ENCODE measurements at regions not wholly inside any gene's neighbourhood (a gene's known extent, or its start where the extent isn't known, plus 50 kb on each side); places are given as distances from the start of the nearest gene placed in this dataset.

GRCh38 chr13:29713839-29714238 is 118.4 kb upstream of the SLC7A1 start:
- DNase-seq, result peak; percentile 43

DNA sequence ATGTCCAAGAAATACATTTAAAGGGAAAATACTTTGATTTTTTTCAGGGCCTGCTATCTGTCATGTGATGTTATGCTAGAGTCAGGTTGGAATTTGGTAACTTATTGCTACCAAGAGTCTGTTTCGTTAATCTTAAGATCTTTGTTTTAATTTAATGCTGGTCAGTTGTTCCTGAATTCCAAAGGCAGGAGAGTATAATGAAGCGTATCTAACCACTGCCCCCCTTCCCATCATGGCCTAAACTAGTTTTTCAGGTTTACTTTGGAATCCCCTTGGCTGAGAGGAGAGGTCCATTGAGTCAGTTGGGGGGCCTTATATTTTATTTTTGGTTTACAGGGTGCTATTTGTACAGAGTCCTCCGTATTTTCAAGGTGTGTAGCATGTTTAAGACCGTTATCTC is 116.3 kb upstream of the SLC7A1 start:
- DNase-seq, result no peak

GRCh38 chr13:29710511-29710910 is 115.0 kb upstream of the SLC7A1 start:
- no peak for DNase-seq

GRCh38 chr13:29709407-29710069 is 114.0 kb upstream of the SLC7A1 start:
- no peak for DNase-seq

GRCh38 chr13:29707876-29708543 is 112.5 kb upstream of the SLC7A1 start:
- DNase-seq, result peak; percentile 73

- no peak for DNase-seq
Observed at GRCh38 chr13:29706923-29707322, 111.4 kb upstream of the SLC7A1 start.

- DNase-seq, result no peak
Observed at GRCh38 chr13:29704648-29705047, 109.2 kb upstream of the SLC7A1 start.

GRCh38 chr13:29703421-29703820 is 107.9 kb upstream of the SLC7A1 start:
- DNase-seq, result no peak

- peak; percentile 75 for DNase-seq
Observed at GRCh38 chr13:29702912-29703351, 107.4 kb upstream of the SLC7A1 start.

- DNase-seq, result no peak
Observed at GRCh38 chr13:29698106-29698505, 102.6 kb upstream of the SLC7A1 start.

DNA sequence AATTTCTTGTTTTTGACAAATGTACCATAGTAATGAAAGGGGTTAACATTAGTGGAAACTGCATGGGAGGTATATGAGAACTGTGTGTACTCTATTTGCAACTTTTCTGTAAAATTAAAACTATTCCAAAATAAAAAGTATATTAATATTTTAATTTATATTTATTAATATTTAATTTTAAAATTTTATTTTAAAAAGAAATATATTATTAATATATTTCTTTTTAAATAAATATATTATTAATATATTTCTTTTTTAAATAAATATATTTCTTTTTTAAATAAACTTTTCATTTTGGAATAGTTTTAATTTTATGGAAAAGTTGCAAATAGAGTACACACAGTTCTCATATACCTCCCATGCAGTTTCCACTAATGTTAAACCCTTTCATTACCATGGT is 101.1 kb upstream of the SLC7A1 start:
- no peak for DNase-seq

GRCh38 chr13:29693275-29693945 is 97.9 kb upstream of the SLC7A1 start:
- no peak for DNase-seq

DNA sequence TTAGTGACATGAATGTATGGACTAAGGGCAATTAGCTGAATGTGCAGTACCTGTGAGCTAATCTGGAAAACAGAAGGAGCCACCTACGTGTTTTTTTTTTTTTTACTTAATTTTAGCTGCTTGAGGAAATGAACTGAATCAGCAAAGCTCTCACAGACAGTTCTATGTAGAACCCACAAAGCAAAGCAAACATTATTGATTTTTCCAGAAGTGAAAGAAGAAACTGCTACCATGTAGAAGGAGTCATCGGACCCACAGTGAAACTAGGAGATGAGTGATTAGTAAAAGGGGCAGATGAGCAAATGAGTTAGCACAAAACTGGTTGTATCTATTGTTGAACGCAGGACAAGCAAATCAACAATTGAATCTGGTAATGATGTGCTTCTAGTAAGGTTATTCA is 94.1 kb upstream of the SLC7A1 start:
- DNase-seq, result no peak

DNA sequence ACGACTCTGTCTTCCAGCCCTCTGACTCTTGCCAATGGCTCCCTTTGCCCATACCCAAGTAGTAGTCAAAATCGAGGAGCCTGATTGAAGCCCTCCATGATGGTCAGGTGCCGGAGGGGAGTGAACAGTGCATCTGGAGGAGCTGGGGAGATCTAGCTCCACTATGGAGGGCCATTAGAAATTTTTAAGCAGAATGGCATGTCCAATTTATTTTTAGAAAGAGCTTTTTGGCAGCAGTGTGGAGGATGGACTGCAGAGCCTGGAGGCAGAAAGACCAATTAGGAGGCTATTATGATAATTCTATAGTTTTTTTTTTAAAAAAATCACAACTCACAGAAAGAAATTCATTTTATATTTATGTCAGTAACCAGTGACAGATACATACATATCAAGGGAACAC is 92.7 kb upstream of the SLC7A1 start:
- no peak for DNase-seq

GRCh38 chr13:29684441-29684840 is 89.0 kb upstream of the SLC7A1 start:
- peak; percentile 48 for DNase-seq

DNA sequence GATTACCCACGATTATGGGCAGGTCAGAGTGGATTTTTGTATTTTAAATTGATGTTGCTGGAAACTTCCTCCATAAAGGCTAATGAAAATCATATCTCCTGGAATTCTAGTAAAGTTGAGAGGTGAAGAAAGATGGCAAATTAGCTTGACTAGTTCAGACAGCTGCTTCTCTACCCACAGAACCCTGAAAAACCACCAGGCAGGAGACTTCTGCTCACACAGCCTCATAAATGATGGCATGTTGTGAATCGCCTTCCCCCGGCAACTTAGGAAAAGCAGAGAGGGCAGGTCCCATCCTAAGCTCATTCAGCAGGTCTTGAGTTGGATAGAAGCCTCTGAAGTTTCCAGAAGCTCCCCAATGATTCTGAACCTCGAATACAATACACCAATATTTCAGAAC is 87.6 kb upstream of the SLC7A1 start:
- DNase-seq, result no peak

GRCh38 chr13:29681864-29682263 is 86.4 kb upstream of the SLC7A1 start:
- no peak for DNase-seq

DNA sequence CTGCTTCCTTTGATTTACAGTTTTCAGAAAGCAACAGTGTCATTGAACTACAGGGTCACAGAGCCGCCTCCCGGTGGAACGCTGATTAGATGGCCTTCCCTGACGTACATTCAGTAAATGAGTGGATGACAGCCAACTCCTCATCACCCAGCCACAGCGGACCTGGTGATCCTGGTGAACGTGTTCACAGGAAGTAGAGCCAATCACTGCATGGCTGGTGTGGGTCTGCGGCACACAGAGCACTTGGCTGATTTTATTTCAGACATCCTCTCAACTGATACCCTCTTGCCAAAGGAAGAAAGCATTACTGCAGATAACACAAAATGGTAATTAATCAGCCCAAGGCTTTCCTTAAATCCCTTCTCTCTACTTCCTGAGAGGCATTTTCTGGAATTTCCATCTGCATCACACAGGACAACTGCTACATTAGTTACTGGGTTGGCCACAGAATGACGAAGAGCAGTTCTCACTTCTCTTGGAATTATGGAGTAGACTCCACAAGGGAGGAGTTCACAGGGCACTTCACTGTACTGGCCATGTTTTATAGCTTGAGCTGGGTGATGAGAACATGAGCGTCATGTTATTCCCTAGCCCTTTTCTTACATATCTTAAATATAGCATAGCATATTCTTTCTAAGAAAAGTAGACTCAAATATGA is 84.0 kb upstream of the SLC7A1 start:
- peak; percentile 78 for DNase-seq

- DNase-seq, result no peak
Observed at GRCh38 chr13:29677627-29678026, 82.1 kb upstream of the SLC7A1 start.

- no peak for DNase-seq
Observed at GRCh38 chr13:29676941-29677452, 81.5 kb upstream of the SLC7A1 start.

- no peak for DNase-seq
Observed at GRCh38 chr13:29676535-29676934, 81.0 kb upstream of the SLC7A1 start.

DNA sequence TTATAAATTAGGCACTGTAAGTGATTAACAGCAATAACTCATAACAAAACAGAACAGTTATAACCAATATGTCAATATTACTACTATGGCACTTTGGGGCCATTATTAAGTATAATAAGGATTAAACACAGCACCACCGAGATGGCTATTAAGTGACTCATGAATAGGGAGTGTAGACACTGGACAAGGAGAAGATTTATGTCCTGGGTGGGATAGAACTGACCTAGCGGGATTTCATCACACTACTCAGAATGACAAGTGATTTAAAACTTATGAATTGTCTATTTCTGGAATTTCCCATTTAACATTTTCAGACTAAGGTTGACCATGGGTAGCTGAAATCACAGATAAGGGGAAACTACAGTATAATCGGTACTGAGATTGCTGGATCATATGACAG is 79.0 kb upstream of the SLC7A1 start:
- DNase-seq, result no peak

DNA sequence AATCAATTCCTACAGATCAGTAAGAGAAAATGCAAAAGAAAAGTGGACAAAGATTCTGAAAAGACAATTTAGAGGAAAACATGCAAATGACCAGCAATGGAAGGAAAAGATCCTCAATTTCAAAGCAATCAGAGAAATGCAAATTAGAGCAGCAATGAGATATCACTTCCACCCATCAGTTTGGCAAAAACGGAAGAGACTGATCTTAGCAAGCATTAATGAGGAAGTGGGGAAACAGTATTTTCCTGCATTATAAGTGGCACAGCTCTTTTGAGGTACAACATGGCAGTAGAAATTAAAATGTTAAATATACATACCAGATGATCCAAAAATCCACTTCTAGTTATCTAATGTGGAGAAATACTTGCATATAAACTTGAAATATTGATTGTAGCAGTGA is 69.1 kb upstream of the SLC7A1 start:
- no peak for DNase-seq
